GM19239 (cell line): ENCODE measurements at regions not wholly inside any gene's neighbourhood (a gene's known extent, or its start where the extent isn't known, plus 50 kb on each side); places are given as distances from the start of the nearest gene placed in this dataset.

ENCODE experiments used
- DNase-seq: peaks from one replicate; pipeline ENCODE4 v3.0.0; 2011; ENCODE audit warnings: low spot score; ENCODE audit not compliant: insufficient read length
- FAIRE-seq: peaks from 2 replicates; lab custom pipeline; 2011; peaks lifted over from hg19 to GRCh38; lab: Jason Lieb, UNC

DNA sequence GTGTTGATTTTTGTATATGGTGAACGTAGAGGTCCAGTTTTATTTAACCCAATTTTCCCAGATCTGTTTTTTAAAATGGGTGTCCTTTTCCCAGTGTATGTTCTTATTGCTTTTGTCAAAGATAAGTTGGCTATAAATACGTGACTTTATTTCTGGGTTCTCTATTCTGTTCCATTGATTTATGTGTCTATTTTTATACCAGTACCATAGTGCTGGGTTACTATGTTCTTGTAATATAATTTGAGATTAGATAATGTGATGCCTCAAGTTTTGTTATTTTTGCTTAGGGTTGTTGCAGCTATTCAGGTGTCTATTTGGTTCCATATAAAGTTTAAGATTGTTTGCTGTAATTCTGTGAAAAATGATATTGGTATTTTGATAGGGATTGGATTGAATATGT is 749.1 kb upstream of the GRIA3 start:
- FAIRE-seq, result no peak
- DNase-seq, result no peak

- FAIRE-seq, result no peak
- DNase-seq, result no peak
Measured at GRCh38 chrX:122439831-122440230, 744.2 kb upstream of the GRIA3 start.

DNA sequence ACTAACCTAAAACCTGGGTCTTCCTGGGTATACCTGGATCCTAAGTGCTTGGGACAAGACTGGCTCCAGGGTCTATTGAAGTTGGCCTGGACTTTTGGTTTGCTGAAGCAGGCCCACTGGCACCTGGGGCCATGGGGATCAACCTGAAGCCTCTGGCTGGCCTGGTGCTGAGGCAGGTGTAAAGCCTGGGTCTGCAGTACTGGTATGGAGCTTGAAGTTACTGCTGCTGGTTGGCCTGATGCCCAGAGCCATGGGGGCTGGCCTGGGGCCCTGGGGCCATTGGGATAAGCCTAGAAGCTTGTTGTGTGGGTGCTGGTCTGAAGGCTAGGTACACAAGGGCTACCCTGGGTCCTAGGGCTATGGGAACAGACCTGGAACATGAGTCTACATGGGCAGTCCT is 743.2 kb upstream of the GRIA3 start:
- FAIRE-seq, result no peak
- no peak for DNase-seq

DNA sequence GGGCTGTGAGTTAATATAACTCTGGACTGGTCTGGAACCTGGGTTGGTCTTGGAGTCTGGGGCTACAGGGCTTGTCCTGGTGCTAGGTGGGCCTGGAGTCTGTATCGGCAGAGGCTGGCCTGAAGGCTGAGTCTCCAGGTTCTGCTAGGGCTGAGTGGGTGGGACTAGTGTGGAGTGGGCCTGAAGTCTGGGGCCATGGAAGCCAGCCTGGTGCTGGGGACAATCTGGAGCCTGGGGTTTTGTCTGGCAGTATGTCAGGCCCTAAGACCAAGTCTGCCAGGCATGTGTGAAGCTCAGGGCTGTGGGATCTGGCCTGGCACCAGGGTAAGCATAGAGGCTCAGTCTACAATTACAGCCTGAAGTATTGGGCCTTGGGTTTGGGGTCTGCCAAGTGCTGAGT is 742.6 kb upstream of the GRIA3 start:
- DNase-seq (no peak), FAIRE-seq (no peak)

DNA sequence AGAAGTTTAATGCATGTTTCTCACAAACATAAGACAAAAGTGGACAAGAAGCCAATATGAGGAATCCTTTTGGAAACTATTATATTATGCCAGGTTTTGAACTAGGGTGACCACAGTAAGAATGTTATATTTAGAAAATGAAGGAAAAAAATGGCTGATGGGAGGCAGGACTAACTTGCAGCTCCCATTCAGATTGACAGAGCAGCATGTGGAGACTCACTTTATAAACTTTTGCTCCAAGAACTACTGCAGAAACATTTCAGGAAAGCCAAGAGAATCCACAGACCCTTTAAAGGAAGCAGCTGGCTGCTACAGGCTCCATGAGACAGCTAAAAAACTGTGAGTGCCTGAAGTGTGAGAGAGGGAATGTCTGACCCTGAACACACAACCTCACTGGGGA is 738.6 kb upstream of the GRIA3 start:
- DNase-seq (no peak), FAIRE-seq (no peak)

GRCh38 chrX:122464341-122464740 is 719.7 kb upstream of the GRIA3 start:
- FAIRE-seq, result no peak
- DNase-seq, result no peak

- FAIRE-seq, result no peak
- DNase-seq, result no peak
Measured at GRCh38 chrX:122475306-122475705, 708.8 kb upstream of the GRIA3 start.

- FAIRE-seq (no peak), DNase-seq (no peak)
Measured at GRCh38 chrX:122500556-122500955, 683.5 kb upstream of the GRIA3 start.

- no peak for DNase-seq
- FAIRE-seq, result no peak
Measured at GRCh38 chrX:122501652-122502051, 682.4 kb upstream of the GRIA3 start.

- FAIRE-seq, result no peak
- DNase-seq, result no peak
Measured at GRCh38 chrX:122504026-122504425, 680.1 kb upstream of the GRIA3 start.

DNA sequence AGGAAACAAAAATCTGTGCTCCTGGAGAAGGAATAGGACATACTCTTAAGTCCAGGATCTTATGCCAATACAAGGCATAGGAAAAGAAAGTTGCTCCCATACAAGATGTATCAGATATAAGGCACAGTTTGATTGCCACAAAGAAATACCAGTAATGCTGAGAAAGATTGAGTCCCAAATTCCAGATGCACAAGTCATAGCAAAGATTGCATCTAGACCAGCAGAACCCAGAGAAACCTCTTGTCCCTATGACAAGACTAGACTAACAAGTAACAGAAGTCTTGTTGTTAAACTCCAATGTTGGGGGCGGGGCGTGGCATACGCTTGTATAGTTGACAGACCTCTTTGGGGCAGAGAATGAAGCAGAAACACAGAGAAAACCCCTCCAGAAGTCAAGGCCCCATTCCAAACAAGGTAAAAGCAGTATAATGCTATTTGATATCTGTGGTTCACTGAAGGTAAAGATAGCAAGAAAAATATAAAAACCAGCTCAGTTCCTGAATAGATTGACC is 671.5 kb upstream of the GRIA3 start:
- DNase-seq (no peak), FAIRE-seq (no peak)

- DNase-seq, result no peak
- FAIRE-seq, result peak; percentile 59
Measured at GRCh38 chrX:122517786-122518185, 666.3 kb upstream of the GRIA3 start.

DNA sequence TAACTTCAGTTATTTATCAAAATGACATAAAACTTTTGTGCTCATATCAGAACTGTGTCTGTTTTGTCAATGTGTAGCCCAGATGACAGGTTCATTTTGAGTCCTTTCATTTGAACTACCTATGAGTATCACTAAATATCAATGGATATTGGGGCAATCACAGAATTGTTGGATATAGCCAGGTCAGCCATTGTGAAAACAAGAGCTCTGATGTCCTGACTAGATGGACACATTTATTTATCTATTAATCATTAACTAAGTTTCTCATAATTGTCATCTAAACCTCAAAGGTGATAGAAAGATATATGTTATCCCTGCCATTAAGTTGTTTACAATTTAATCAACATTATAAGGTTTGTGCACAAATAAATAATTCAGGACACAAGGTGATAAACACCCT is 638.3 kb upstream of the GRIA3 start:
- DNase-seq (no peak), FAIRE-seq (no peak)

- DNase-seq, result no peak
- no peak for FAIRE-seq
Measured at GRCh38 chrX:122546269-122546668, 637.8 kb upstream of the GRIA3 start.

DNA sequence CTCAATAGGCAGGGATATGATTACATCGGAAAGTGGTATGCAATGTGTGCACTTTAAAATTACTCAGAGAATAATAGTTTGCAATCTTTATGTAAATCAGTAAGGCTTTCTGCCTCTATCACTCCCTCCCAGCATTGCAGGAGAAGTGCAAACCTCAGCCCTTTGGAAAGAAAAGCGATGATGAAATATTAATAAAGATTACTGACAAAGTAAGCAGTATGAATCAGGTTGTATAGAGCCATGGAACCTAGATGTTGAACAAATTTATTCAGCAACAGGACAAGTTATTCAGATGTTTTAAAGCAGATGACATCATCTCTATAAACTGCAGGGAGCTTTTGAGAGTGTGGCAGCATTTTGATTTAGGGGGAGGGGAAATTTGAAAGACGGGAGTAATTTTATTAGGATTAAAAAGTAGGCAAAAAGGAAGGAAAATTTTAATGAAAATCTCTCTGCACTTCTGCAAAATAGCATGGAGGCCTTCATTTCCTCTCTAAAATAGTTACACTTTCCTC is 631.7 kb upstream of the GRIA3 start:
- FAIRE-seq, result no peak
- DNase-seq, result no peak

DNA sequence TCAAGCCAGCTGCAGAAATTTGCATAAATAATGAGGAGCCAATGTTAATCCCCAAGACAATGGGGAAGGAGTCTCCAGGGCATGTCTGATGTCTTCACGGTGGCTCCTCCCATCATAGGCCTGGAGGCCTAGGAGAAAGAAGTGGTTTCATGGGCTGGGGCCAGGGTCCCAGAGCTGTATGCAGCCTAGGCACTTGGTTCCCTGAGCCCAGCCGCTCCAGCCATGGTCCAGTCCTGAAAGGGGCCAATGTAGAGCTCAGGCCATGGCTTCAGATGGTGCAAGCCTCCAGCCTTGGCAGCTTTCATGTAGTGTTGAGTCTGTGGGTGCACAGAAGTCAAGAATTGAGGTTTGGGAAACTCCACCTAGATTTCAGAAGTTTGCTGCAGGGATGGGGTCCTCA is 628.2 kb upstream of the GRIA3 start:
- no peak for FAIRE-seq
- DNase-seq, result no peak

GRCh38 chrX:122565952-122566351 is 618.1 kb upstream of the GRIA3 start:
- DNase-seq, result no peak
- no peak for FAIRE-seq

DNA sequence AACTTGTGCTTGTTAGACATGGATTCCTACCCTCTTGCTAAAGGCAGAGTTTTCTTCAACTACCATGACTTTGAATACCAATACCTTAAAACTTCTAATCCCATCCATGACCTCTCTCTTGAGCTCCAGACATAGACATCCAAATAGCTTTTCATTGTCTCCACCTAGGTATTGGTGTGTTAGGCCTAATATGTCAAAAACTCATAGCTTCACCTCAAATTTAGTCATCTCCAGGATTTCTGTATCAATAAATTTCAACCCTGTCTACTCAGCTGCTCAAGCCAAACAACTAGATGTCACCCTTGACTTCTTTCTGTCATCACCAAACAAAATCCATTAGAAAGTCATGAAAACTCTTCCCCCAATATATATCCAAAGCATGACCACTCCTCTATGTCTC is 617.7 kb upstream of the GRIA3 start:
- FAIRE-seq, result no peak
- DNase-seq, result no peak

GRCh38 chrX:122567911-122568310 is 616.2 kb upstream of the GRIA3 start:
- FAIRE-seq, result no peak
- DNase-seq, result no peak

- no peak for DNase-seq
- FAIRE-seq, result no peak
Measured at GRCh38 chrX:122572461-122572860, 611.6 kb upstream of the GRIA3 start.

GRCh38 chrX:122579036-122579435 is 605.0 kb upstream of the GRIA3 start:
- FAIRE-seq (no peak), DNase-seq (no peak)

DNA sequence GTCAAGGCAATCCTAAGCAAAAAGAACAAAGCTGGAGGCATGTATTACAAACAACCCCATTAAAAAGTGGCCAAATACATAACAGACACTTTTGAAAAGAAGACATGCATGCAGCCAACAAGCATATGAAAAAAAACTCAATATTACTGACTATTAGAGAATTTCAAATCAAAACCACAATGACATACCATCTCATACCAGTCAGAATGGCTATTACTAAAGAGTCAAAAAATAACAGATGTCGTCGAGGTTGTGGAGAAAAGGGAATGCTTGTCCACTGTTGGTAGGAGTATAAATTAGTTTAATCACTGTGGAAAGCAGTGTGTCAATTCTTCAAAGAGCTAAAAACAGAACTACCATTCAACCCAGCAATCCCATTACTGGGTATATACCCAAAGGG is 604.6 kb upstream of the GRIA3 start:
- no peak for DNase-seq
- FAIRE-seq, result no peak
